GM12878 (cell line): ENCODE measurements at regions not wholly inside any gene's neighbourhood (a gene's known extent, or its start where the extent isn't known, plus 50 kb on each side); places are given as distances from the start of the nearest gene placed in this dataset.

Source experiments
- ATAC-seq: fragments of 200-7000 bp; cut with Tn5 transposase; 3 replicates; pipeline ENCODE4 v1.9.1; 2020; ENCODE audit warnings: mild to moderate bottlenecking, moderate library complexity
- BruUV-seq: library from RNA; stranded (reverse); fragments of 400-500 nt; replicated peaks from 2 replicates; lab custom pipeline; 2021; lab: Mats Ljungman, UMichigan
- CTCF ChIA-PET: fragments of 300-600 bp; sonication (Branson Sonifier 250); formaldehyde crosslinking; extraction: SDS; loops from one replicate; lab custom pipeline; 2021; ENCODE audit warnings: inconsistent platforms; lab: Yijun Ruan, JAX
- POLR2A ChIA-PET: fragments of 350-600 bp; formaldehyde crosslinking; extraction: SDS; loops from one replicate; lab custom pipeline; 2021; ENCODE audit warnings: inconsistent platforms; lab: Charles Lee
- RAD21 ChIA-PET: fragments of 300-600 bp; sonication (Branson Sonifier 250); formaldehyde crosslinking; loops from one replicate; lab custom pipeline; 2023; ENCODE audit warnings: antibody characterized with exemption; ENCODE audit not compliant: unreplicated experiment; lab: Charles Lee
- SMC1A ChIA-PET: fragments of 300-600 bp; sonication (Branson Sonifier 250); formaldehyde crosslinking; loops from one replicate; lab custom pipeline; 2023; ENCODE audit not compliant: unreplicated experiment, uncharacterized antibody; lab: Charles Lee
- DNase-seq: peaks from one replicate; pipeline ENCODE4 v3.0.0-alpha.2; 2011; ENCODE audit warnings: low read depth, low spot score
- FAIRE-seq: peaks from 3 replicates; lab custom pipeline; 2011; peaks lifted over from hg19 to GRCh38; lab: Jason Lieb, UNC
- H2AFZ ChIP-seq: 2 replicates; pipeline ENCODE4 v1.6.0; 2011; ENCODE audit warnings: low read depth, low read length, control low read depth; ENCODE audit not compliant: control insufficient read depth
- H3K27ac ChIP-seq: 2 replicates; pipeline ENCODE4 v1.5.1; 2011; ENCODE audit warnings: control low read depth; ENCODE audit not compliant: control insufficient read depth, insufficient read depth
- H3K27me3 ChIP-seq, 2 experiments: replicated peaks in 1 of 2; 2 replicates each; pipeline versions ENCODE4 v1.6.0 to v1.6.1; 2011; ENCODE audit warnings: low read length in 1 of 2; ENCODE audit not compliant: control insufficient read depth in 2 of 2, insufficient read depth in 2 of 2
- H3K36me3 ChIP-seq, 2 experiments: 2 replicates each; pipeline ENCODE4 v1.5.1; 2011; ENCODE audit warnings: low read length in 1 of 2; ENCODE audit not compliant: control insufficient read depth in 2 of 2, insufficient read depth in 2 of 2
- H3K4me1 ChIP-seq: 2 replicates; pipeline ENCODE4 v1.6.1; 2011; ENCODE audit warnings: mild to moderate bottlenecking, low read length, moderate library complexity, mixed read lengths; ENCODE audit not compliant: control insufficient read depth, insufficient read depth
- H3K4me2 ChIP-seq: 2 replicates; pipeline ENCODE4 v1.6.0; 2011; ENCODE audit warnings: control low read depth; ENCODE audit not compliant: control insufficient read depth, insufficient read depth
- H3K4me3 ChIP-seq: fragments of 200-600 bp; sonication (generic); 2 replicates; pipeline ENCODE4 v1.5.1; 2016
- H3K79me2 ChIP-seq: 2 replicates; pipeline ENCODE4 v1.6.0; 2011; ENCODE audit warnings: low read length; ENCODE audit not compliant: control insufficient read depth, insufficient read depth
- H3K9ac ChIP-seq: 2 replicates; pipeline ENCODE4 v1.8.0; 2011; ENCODE audit warnings: low read length, control low read depth, mixed read lengths; ENCODE audit not compliant: control insufficient read depth, insufficient read depth
- H3K9me3 ChIP-seq: replicated peaks from 3 replicates; pipeline ENCODE4 v1.5.1; 2011; ENCODE audit warnings: mild to moderate bottlenecking, low read length; ENCODE audit not compliant: control insufficient read depth, insufficient read depth
- H4K20me1 ChIP-seq: 2 replicates; pipeline ENCODE4 v1.6.0; 2011; ENCODE audit not compliant: control insufficient read depth, insufficient read depth
- ASH2L ChIP-seq: fragments of 300-600, 200-600 bp; sonication (generic); IDR thresholded peaks from 2 replicates; pipeline ENCODE4 v1.6.1; 2017; ENCODE audit warnings: low read depth, mild to moderate bottlenecking, borderline replicate concordance
- BHLHE40 ChIP-seq, 2 experiments: fragments of 450-650 bp in 1 of 2; IDR thresholded peaks; 2 replicates each; pipeline ENCODE4 v1.6.1; 2011 to 2017; ENCODE audit warnings: low read depth in 2 of 2, borderline replicate concordance in 1 of 2, improper control_type of control experiment in 1 of 2, low read length in 1 of 2, mild to moderate bottlenecking in 1 of 2
- HDAC6 ChIP-seq: fragments of 200-600 bp; sonication (generic); IDR thresholded peaks from one replicate; pipeline ENCODE4 v1.8.0; 2017; ENCODE audit warnings: antibody characterized with exemption; ENCODE audit not compliant: unreplicated experiment
- MTA3 ChIP-seq: IDR thresholded peaks from 2 replicates; pipeline ENCODE4 v1.6.1; 2012; ENCODE audit warnings: low read length, inconsistent platforms, borderline replicate concordance
- WGBS: methylation state at CpG from one replicate; pipeline ENCODE4 v1.1.6; 2016; ENCODE audit warnings: low lambda C conversion rate; ENCODE audit not compliant: insufficient replicate concordance, insufficient coverage; ENCODE audit errors: missing lambda C conversion rate; 5-methylcytosine and 5-hydroxymethylcytosine counted together
- in situ Hi-C: fragments of 300-500 bp; cut with MboI; formaldehyde crosslinking; loops from 9 replicates; pipeline ENCODE4 v1.14.3; 2018; ENCODE audit warnings: mixed read lengths
- intact Hi-C: fragments of 100-400 bp; cut with micrococcal nuclease; formaldehyde crosslinking; loops from one replicate; pipeline ENCODE4 v1.14.2; 2022; ENCODE audit not compliant: unreplicated experiment

DNA sequence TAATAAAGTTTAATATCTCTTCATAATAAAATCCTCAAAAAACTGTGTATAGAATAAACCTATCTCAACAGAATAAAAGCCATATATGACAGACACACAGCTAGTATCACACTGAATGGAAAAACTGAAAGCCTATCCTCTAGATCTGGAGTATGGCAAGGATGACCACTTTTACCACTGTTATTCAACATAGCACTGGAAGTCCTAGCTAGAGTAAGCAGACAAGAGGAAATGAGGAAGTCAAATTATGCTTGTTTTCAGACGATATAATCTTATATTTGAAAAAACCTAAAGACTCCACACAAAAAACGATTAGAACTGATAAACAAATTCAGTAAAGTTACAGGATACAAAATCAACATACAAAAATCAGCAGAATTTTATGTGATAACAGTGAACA, 57.4 kb upstream of the DIPK2A start:
- ATAC-seq (no peak), DNase-seq (no peak), FAIRE-seq (no peak)
- in situ Hi-C loops: no loop called here
- ChIA-PET POLR2A (no interaction called here), SMC1A (interaction anchor here (0.6 to 1.6 kb wide), 2 partner anchors 10 to 1628 kb away, joined by 4 read pairs; no protein-coding TSS in a partner anchor), RAD21 (no interaction called here), CTCF (interaction anchor here (1.2 kb wide), 1 partner anchor 60 kb away, joined by 3 read pairs; no protein-coding TSS in a partner anchor)
- Histone ChIP-seq H3K4me2 (no peak overlapping the region), H3K4me1 (no peaks in the 10 kb centered on the region), H3K27ac (no peak overlapping the region), H3K36me3 (no peaks in the 10 kb centered on the region), H4K20me1 (no peaks in the 10 kb centered on the region), H3K9me3 (no peaks in the 10 kb centered on the region; the same call in 2 of the 3 replicates), H3K9ac (no peak overlapping the region), H3K27me3 (no peaks in the 10 kb centered on the region), H3K4me3 (no peak overlapping the region), H3K79me2 (no peaks in the 10 kb centered on the region), H2AFZ (no peak overlapping the region)
- 0% methylated on average over 2 of the region's 2 CpGs for WGBS
- BruUV-seq: no TSS peak
- intact Hi-C loops: no loop called here
- no peak for TF ChIP-seq MTA3
- no peak for TF ChIP-seq HDAC6

DNA sequence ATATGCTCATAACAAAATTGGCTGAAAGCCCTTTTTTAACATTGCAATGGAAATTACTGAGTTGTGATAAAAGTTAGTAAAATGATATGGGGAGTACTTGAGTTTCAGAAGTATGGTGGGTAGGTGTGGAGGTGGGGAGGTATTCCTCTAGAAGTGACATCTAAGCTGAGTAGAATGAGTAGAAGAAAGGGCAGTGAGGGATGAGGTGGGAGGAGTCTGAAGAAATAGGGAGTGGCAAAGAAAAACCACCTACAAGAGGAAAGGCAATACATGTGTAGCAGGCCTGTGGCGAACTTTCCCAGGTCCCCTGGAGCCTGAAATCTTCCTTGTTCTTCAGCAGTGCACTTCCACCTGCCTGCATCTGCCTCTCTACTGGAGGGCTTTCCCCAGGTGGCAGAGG, 52.8 kb upstream of the DIPK2A start:
- Histone ChIP-seq H3K27ac (no peak overlapping the region), H4K20me1 (no peaks in the 10 kb centered on the region), H3K9me3 (no peaks in the 10 kb centered on the region; the same call in 2 of the 3 replicates), H3K79me2 (no peaks in the 10 kb centered on the region), H3K4me3 (no peak overlapping the region), H3K9ac (no peak overlapping the region), H3K4me1 (no peaks in the 10 kb centered on the region), H2AFZ (no peak overlapping the region), H3K4me2 (no peak overlapping the region), H3K27me3 (no peaks in the 10 kb centered on the region), H3K36me3 (no peaks in the 10 kb centered on the region)
- ChIA-PET SMC1A (no interaction called here), POLR2A (no interaction called here), RAD21 (no interaction called here), CTCF (no interaction called here)
- no peak for TF ChIP-seq ASH2L
- no peak for TF ChIP-seq BHLHE40 (IDR thresholded peaks at IDR 0.05; ENCODE audit: borderline replicate concordance in 1 of 2, low read depth in 2 of 2, low read length in 1 of 2)
- intact Hi-C loops: no loop called here
- in situ Hi-C loops: no loop called here
- BruUV-seq: no TSS peak
- WGBS: 40% methylated on average over 1 of the region's 1 CpG
- no peak for ATAC-seq
- DNase-seq: no peak
- no peak for FAIRE-seq
